HK-2 (cell line): ENCODE measurements at regions not wholly inside any gene's neighbourhood (a gene's known extent, or its start where the extent isn't known, plus 50 kb on each side); places are given as distances from the start of the nearest gene placed in this dataset.

Experiments
- DNase-seq: peaks from one replicate; pipeline ENCODE4 v3.0.0-alpha.2; 2018; ENCODE audit not compliant: unreplicated experiment

GRCh38 chr18:21162786-21163185, 51.2 kb upstream of the ROCK1 start:
- no peak for DNase-seq

GRCh38 chr18:21163647-21164547, 52.3 kb upstream of the ROCK1 start:
- no peak for DNase-seq

DNA sequence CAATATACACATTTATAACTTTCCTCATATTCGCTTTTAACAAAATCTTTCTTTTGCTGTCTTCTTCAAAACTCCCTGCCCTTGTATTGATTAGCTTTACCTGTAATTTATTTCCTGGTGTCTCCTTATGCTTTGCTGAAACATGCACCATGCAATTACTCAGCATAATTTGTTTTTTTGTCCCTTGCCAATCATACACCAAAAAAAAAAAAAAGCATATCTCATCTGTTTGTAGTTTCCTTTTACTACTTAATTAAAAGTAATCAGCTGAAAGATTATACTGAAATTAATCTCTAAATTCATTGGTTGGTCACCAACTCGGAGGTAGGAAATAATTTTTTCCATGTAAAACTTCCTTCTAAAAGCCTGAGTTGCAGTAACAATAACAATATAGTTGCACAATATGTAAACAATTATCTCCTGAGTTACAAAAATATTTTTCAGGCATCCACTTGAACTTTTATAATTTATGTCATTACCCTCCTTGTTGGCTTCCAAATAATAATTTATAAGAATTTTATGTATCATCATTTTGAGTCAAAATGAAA, 53.0 kb upstream of the ROCK1 start:
- no peak for DNase-seq

DNA sequence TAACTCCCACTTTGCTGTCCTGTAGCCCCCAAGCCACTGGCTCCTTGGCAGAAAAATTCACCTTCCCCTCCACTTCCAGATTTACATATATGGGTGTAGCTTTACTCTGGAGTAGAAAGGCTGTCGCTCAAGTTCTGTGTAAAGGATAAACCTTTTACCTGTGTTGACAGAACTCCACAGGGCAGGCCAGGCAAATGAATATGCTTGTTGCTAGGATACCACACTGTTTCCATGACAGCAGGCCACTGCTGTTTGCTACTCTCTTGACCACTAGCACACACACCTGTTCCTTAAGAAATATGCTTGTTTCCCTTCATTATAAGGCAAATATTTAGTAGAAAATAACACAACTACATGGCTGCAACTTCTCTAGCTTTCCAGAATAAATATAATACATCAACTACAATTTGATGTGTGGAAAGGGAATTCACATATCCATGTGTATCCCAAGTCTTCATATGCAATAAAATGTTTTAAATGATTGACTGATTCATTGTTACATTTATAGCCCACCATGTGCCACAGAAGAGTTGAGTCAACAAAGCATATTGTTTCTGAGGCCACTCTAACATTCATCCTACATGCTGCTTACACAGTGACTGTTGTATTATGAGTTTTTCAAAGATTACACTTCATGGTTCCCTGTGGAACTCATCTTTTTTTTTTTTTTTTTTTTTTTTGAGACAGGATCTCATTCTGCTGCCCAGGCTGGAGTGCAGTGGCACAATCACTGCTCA, 56.2 kb upstream of the ROCK1 start:
- no peak for DNase-seq

- no peak for DNase-seq
Observed at GRCh38 chr18:21168880-21169279, 57.3 kb upstream of the ROCK1 start.

GRCh38 chr18:21177822-21178221, 64.2 kb upstream of the GREB1L start:
- DNase-seq = no peak

DNA sequence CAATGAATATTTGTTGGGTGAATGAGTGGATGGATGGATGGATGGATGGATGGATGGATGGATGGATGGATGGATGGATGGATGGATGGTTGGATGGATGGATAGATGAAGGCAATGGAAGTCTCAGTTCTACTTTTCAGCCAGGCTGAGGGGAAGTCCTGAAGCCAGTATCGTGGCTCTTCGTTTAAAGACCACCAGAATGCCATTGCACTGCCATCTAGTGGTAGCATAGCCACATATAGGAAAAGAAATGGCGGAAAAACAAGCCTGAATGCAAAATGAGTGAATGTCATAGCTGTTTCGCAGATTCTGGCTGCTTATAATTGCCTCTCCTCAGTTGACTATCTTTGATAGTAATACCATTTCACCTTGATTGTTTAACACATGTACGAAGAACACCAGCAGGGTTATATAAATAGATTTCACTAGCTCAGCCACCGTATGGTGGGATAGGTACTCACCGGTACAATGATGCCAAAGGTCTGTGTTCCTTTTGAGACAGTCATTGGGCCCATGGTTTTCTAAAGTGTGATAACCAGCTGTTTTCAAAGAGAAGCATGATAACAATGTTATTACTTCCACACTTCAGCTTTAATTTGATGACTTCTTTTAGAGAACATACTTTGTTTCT, 62.3 kb upstream of the GREB1L start:
- DNase-seq = peak; percentile 31

DNA sequence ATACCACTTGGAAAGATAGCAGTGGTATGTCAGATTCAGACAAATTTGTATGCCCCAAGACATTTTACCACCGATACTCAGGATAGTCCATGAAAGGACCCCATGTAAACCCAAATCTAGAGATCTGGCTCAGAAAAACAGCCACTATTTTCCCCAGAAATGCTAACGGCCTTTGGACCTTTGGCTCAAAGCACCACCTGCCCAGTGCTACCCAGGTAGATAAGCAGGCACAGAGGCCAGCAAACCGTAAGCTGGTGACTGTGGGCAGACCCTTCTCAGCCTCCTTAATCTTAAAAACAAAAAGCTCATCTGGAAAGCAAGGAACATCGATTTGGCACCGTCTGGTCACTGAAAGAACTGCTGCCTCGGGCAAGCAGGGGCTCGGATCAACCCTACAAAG, 61.4 kb upstream of the GREB1L start:
- no peak for DNase-seq

- DNase-seq = no peak
Observed at GRCh38 chr18:21181766-21182165, 60.3 kb upstream of the GREB1L start.

DNA sequence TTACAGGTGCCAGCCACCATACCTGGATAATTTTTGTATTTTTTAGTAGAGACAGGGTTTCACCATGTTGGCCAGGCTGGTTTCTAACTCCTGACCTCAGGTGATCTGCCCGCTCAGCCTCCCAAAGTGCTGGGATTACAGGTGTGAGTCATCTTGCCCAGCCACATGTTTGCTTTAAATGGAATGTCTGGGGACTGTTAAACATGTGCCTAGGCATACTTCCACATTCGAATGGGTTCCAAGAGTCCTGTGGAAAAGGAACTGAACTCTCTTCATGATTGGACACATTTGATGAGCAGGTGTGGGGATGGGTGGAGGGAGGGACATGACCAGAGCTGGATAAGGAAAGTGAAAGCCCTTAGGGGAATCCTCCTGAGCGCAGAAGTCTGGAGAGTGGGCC, 58.4 kb upstream of the GREB1L start:
- no peak for DNase-seq

GRCh38 chr18:21184396-21184996, 57.5 kb upstream of the GREB1L start:
- DNase-seq = no peak

DNA sequence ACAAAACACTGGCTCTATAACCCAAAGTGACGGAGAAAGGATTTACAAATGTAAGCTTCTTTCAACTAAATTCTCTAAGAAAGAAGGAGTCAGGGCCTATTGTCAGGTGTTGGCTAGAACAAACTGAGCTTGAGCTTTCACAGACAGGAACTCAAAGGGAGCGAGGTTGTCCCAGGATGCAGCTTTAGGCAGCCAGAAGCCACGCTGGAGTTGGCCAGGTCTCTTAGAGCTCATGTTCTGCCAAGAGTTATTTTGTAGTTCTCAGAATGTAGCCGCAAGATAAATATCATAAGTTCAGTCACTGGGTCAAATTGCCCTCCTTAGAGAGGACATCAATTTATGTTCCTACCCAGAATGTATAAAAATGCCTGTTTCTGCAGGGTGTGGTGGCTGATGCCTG, 54.1 kb upstream of the GREB1L start:
- no peak for DNase-seq

DNA sequence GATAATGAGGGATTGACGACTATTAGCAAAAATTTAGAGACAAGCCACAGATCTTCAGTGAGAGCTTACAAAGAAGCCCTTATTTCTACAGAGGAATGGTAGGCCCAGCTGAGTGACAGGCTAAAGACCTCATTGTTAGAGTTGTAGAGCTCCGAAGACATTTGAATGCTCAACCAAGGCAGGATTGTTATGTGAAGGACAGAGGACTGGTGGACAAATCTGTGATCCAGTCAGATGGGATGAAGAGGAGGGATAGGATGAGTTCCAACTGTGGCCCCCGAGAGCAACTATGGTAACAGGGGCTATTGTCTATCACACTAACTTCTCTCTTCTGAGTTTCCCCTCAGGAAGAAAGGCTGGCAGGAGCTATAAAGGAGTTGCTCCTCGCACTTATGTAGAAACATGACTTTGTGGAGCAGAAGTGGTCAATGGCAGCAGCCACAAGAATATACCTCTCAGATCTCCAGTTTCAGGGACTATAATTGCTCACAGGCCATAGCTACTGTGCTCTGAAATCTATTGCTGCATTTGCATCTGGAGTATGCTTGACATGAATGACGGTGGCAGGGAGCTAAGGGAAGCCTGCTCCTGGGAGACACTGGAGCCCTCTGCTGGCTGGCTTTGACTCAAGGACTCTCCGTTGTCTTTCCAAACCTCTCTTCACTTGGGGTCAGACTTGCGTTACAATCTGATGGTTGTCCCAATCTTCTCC, 50.3 kb upstream of the GREB1L start:
- no peak for DNase-seq
